Glomerular visceral epithelial cell (primary cell): ENCODE measurements at regions not wholly inside any gene's neighbourhood (a gene's known extent, or its start where the extent isn't known, plus 50 kb on each side); places are given as distances from the start of the nearest gene placed in this dataset.
"Not testable (repeated sequence)": the region's sequence is repeated elsewhere in the genome, so short reads cannot be mapped to it uniquely, and the experiment has no call there.

ENCODE experiments used
- DNase-seq: peaks from one replicate; pipeline ENCODE4 v3.0.0-alpha.2; 2016; ENCODE audit errors: extremely low spot score

DNA sequence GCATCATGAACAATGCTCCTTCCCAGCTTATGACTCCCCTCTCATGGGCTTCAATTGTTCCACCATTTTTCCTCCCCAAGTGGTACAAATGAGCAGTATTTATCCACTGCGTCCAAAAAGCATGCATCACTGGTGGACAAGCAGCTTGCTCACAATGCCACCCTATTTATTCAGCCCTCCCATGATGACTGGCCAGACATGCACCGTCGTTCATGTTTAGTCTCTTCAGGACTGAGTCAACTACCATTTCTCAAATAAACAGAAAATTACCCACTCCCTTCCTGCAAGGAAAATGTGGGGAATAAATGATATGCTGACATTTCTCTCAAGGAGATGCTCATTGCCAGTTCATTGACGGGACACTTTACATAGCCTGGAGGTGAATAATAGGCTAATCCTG lies 300.4 kb downstream of the C6orf118 start:
- no peak for DNase-seq

DNA sequence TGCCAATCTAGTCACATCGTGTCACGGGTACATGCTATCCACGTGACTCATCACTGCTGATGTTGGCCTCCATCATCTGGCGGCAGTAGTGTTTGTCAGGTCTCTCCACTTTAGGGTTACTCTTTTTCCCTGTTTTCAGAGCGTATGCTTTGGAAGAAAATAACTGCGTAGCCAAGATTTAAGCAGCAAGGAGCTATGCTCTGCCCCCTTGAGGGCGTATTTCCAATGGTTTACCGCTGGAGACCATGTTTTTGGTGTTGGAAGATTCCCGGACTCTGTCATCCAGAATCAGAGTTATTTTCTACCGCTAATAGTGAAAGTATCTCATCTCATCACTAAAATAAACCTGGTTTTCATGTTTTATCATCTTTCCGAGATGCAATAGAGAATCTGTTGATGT lies 306.5 kb downstream of the C6orf118 start:
- no peak for DNase-seq

DNA sequence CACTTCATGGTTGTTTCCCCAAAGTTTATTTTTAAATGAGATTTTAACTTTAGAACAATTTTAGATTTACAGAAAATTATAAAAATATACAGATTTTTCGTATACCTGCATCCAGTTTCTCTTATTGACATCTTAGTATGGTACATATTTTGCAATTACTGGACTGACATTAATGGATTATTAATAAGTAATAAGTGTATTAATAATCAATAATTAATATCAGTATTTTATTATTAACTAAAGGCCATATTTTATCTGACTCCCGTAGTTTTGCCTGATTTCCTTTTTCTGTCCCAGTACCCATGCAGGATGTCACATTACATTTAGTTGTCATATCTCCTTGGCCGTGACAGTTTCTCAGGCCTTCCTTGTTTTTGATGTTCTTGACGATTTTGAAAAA lies 307.0 kb downstream of the C6orf118 start:
- DNase-seq, result no peak

DNA sequence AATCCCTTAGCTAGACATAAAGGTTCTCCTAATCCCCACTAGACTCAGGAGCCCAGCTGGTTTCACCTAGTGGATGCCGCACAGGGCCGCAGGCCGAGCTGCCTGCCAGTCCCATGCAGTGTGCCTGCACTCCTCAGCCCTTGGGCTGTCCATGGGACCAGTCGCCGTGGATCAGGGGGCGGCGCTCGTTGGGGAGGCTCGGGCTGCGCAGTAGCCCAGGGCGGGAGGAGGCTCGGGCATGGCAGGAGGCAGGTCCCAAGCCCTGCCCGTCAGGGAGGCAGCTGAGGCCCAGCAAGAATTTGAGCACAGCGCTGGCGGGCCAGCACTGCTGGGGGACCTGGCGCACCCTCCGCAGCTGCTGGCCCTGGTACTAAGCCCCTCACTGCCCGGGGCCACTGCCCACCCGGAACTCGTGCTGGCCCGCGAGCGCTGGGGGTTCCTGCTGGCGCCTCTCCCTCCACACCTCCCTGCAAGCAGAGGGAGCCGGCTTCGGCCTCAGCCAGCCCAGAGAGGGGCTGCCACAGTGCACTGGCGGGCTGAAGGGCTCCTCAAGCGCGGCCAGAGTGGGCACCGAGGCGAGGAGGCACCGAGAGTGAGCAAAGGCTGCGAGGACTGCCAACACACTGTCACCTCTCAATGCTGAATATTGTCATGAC lies 307.8 kb downstream of the C6orf118 start:
- no peak for DNase-seq

DNA sequence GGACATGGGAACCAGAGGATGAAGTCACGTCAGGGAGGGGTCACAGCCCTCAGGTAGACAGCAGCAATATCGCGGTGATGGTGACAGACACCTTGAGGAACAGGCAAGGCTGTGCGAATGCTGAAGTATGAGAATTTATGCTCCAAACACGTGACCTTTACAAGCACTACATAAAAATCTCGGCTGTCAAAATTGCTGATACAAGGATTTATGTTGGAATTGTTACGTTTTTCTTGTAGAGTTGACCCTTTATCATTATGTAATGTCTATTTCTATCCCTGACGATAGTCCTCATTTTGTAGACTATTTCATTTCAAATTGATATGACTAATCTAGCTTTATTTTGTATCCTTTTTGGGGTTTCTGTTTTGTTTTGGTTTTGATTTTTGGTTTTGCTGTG lies 311.1 kb downstream of the C6orf118 start:
- no peak for DNase-seq

- DNase-seq, result no peak
These were observed 312.6 kb downstream of the C6orf118 start for GRCh38 chr6:164996838-164997237.

DNA sequence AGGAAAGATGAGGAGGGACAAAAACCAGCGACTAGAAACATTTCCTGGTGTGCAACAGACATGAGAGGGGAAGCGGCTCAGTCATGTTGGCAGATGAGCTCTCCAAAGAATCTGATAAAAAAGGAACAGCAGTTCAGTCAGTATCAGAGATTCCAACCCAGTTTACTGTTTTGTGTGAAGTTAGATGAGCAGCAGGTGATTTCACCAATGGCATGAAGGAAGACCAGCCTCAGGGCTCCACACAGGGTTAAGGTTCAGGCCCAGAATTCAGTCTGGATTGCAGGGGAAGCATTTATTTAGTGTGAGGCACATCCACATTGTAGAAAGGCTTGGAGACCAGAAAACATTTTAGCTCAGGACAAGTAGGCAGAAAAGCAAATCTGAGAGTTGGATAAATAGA lies 317.8 kb downstream of the C6orf118 start:
- no peak for DNase-seq

- DNase-seq, result no peak
These were observed 318.5 kb downstream of the C6orf118 start for GRCh38 chr6:164990901-164991300.

- no peak for DNase-seq
These were observed 327.0 kb downstream of the C6orf118 start for GRCh38 chr6:164982389-164982788.

DNA sequence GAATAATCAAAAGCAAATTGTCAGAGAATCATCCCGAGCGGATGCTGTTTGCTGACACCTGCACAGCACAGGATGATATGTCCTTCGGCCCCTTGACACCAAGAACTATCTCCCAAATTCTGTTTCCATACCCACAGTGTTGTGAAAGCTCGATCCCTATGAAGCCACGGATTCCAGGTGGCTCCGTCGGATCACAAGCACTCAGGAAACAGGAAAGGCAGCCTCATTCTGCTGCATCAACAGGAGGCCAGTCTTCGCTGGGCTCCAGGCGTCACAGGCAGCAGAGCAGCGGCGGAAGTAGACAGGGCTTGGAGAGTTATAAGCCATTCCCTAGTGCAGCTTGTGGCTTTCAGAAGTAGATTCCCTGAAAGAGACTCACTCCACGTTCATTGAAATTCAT lies 342.3 kb downstream of the C6orf118 start:
- DNase-seq, result no peak

DNA sequence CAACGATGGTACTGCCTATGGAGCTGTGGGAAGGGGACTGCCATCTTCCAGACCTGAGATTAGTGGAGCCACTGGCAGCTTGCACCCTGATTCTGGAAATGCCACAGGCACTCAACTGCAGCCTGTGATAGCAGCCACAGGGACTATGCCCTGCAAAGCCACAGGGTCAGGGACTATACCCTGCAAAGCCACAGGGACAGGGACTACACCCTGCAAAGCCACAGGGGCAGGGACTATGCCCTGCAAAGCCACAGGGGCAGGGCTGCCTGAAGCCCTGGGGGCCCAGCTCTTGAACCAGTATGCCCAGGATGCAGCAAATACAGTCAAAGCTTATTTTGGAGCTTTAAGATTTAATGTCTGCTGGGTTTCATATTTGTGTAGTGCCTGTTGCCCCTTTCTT lies 346.6 kb downstream of the C6orf118 start:
- no peak for DNase-seq

DNA sequence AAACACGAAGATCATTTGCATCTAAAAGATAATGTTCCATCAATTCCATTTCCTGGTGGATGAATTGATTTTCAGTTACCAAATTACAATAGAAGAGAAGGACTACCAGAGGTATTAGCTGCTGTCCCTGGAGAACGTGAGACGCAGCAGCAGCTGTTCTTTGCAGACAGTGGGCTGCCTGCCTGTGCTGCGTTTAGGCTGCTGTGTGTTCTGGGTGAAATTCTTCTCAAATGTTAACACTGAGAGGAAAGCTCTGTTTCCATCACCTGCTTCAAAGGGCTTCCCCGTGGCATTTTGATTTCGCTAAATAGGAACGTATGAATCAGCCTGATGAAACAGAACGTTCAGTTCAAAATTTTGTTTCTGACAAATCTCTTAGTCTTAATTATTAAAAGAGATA lies 362.2 kb downstream of the C6orf118 start:
- no peak for DNase-seq

GRCh38 chr6:164942271-164942670 lies 367.1 kb downstream of the C6orf118 start:
- DNase-seq, result no peak

GRCh38 chr6:164933238-164933794 lies 376.1 kb downstream of the C6orf118 start:
- DNase-seq, result not testable (repeated sequence)

GRCh38 chr6:164929408-164929977 lies 379.9 kb downstream of the C6orf118 start:
- DNase-seq, result no peak

DNA sequence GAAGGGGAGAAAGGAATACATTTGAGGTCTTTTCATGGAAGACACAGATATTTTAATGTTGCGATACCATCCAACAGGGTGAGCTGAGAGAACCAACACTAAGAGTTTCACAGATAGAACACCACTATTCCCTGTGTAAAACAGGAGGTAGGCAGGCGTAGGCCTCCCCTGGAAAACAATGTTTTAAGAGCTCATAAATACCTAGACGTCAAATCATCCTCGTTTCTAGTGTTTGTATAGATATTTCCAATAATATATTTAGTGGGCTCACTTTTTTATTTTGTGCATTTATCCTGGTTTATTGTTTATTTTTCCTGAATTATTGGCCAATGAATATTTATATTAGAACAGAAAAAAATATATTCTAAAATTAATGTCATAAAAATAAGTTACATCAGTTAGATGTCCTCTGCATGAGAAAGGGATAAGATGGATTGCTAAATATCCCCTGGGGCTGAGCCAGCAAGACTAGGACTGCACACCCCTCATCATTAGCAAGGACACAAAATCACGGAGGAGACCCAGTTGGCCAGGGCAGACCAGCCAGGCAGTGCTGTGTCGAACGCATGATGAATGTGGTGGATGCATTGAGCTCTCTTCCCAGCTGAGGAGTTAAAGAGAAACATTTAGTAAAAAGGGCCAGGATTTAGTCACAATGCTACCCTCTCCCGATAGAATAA lies 380.5 kb downstream of the C6orf118 start:
- no peak for DNase-seq

DNA sequence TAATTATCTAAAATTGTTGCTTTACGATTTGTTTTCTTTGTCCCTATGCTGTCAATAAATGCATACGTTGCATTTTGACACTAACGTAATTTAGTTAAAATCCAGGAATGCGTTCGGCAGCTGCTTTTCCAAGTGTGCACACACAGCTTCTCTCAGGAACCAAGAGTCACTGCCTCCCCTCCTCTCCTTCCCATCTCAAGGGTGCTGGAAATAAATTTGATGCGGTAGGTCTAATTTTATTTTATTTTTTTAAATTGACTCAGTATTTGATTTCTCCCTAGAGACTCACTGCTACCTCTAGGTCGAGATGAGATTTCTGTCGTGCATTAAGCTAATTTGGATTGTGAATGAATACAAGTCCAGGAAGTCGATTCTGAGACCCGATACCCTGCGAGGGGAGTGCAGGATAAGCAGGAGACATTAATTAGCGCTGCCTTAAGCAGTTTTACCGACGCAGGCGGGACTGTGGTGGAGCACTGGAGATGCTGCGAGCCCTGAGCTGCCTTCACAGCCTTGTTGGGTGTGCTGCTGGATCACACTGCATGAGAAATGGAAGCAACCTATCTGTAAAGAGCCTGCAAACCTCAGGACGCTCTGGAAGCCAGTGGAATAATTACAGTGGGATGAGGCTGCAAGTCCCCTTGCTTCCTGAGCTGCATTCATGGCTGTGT lies 381.2 kb downstream of the C6orf118 start:
- no peak for DNase-seq

DNA sequence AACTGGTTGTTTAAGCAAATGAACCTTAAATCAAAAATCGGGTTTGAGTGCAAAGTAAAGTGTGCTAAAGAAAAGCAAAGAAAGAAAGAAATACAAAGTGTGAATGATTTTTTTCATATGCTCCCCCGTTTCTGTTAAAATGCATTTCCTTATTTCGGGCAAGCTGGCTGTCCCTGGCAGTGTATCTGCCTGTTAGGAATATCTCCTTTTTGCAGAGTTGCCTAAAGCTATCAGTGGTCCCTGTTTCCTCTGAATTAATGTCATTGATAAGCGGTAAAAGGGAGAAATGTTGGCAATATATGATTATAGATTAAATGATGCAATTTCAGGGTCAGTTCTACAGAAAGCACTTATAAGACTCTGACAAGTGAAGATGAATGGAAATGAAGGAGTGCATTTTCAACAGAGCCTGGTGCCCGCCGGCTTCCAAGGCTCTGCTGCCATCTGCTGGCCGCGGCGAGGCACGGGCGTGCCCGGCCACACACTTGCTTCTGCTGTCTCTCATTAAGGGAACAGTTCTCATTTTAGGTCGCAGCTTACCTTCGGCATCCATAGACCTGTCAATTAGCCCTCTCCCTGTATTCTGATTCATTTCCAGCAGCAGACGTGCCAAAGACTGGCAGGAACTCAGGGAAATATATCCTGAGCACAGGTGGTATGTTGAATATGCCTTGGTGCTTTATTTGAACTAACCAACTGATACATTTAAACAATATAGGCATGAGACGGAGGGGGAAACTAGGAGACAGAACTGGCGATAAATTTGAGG lies 381.9 kb downstream of the C6orf118 start:
- peak; percentile 70 for DNase-seq

DNA sequence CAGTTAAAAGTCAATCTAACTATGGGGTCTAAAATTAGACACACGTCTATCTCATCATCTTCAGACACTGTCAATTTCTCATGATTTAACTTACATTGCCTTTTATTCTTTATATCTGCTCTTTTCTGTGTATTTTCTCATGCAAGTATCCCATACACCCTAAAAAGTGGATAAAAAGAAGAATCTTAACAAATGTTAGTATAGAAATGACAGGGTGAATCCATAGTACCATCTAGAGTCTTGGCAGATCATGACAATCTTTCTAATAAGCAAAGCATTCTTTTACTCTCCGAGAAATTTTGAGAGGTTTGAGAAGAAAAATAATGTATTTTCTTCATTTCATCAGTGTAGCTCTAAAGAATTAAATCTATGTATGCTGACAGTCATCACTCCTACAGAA lies 382.7 kb downstream of the C6orf118 start:
- DNase-seq, result no peak

DNA sequence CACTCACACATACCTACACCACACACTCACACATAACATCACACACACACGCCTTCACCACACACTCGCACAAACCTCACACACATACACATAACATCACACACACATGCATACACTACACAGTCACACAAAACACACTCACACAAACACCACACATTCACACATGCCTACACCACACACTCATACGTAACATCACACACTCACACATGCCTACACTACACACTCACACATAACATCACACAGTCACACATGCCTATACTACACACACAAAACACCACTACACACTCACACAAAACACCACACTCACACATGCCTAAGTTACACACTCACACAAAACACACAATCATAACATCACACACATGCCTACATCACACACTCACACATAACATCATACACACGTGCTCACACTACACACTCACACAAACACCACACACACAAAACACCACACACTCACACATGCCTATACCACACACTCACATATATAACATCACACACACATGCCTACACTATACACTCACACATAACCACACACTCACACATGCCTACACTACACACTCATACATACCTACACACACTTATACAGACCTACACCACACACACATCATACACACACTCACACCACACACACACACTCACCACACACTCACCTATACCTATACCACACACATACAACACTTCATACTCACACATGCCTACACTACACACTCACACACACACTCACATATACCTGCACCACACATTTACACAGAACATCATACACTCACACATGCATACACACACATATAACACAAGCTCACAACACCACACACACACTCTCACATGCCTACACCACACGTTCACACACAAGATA lies 383.5 kb downstream of the C6orf118 start:
- DNase-seq, result no peak

DNA sequence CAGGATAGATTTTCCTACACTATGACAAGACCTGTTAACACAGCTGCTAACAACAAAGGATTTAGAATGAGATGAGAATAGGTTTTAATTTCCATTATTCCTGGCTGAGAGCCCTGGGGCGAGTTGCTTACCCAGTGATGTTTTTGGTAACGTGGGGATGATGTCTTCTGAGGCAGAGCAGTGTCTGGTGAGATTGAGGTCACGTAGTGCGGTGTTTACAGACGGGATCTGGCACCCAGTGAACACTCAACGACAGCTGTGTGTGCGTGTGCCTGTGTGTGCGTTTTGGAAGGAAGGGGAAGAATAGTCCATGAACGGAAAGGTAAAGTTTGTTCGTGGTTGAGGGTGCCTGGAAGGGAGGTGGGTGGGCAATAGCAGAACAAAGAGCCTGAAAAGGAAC lies 384.7 kb downstream of the C6orf118 start:
- no peak for DNase-seq
